B cell (primary cell): ENCODE measurements at regions not wholly inside any gene's neighbourhood (a gene's known extent, or its start where the extent isn't known, plus 50 kb on each side); places are given as distances from the start of the nearest gene placed in this dataset.

Experiments used
- ATAC-seq: fragments of 200-7000 bp; cut with Tn5 transposase; one replicate; pipeline ENCODE4 v1.10.0; 2021; ENCODE audit warnings: low read depth, mild to moderate bottlenecking, moderate number of reproducible peaks, moderate library complexity
- CTCF ChIA-PET: fragments of 350-600 bp; sonication (Branson Sonifier 250); formaldehyde crosslinking; loops from one replicate; lab custom pipeline; 2021; ENCODE audit warnings: antibody characterized with exemption, inconsistent platforms; lab: Charles Lee
- POLR2A ChIA-PET: fragments of 350-600 bp; sonication (Branson Sonifier 250); formaldehyde crosslinking; loops from one replicate; lab custom pipeline; 2021; ENCODE audit warnings: antibody characterized with exemption; lab: Charles Lee
- DNase-seq: peaks from one replicate; pipeline ENCODE4 v3.0.0; 2013
- H2AFZ ChIP-seq: 2 replicates; pipeline ENCODE4 v1.6.1; 2012; ENCODE audit warnings: mild to moderate bottlenecking, low read depth, low read length; ENCODE audit not compliant: insufficient read depth, poor library complexity, severe bottlenecking
- H3K27ac ChIP-seq, 2 donors: 1 replicate in 1 of 2; 2 replicates in 1 of 2; pipeline ENCODE4 v1.5.1; 2012 to 2013; ENCODE audit warnings: low read length in 2 of 2, mild to moderate bottlenecking in 2 of 2, moderate library complexity in 1 of 2
- H3K27me3 ChIP-seq, 4 experiments: fragments of 200-600 bp in 1 of 4; sonication (generic) in 1 of 4; replicated peaks in 1 of 4; 1 replicate in 2 of 4; 2 replicates in 2 of 4; pipeline versions ENCODE4 v1.6.1 to v1.7.0; 2013 to 2016; ENCODE audit warnings: low read length in 3 of 4, mild to moderate bottlenecking in 2 of 4, mixed read lengths in 1 of 4, moderate library complexity in 1 of 4; ENCODE audit not compliant: insufficient read depth in 4 of 4, control insufficient read depth in 3 of 4; ENCODE audit errors: control extremely low read depth in 1 of 4
- H3K36me3 ChIP-seq, 2 experiments: replicated peaks in 1 of 2; 1 replicate in 1 of 2; 2 replicates in 1 of 2; pipeline versions ENCODE4 v1.6.1 to v1.7.1; 2013; ENCODE audit warnings: low read length in 1 of 2; ENCODE audit not compliant: insufficient read depth in 2 of 2, control insufficient read depth in 1 of 2; ENCODE audit errors: control extremely low read depth in 1 of 2, extremely low read depth in 1 of 2
- H3K4me1 ChIP-seq, 2 donors: fragments of 200-600 bp in 1 of 2; sonication (generic) in 1 of 2; 1 replicate in 1 of 2; 2 replicates in 1 of 2; pipeline versions ENCODE4 v1.5.1 to v1.6.1; 2013 to 2017; ENCODE audit warnings: low read length in 2 of 2; ENCODE audit not compliant: control insufficient read depth in 2 of 2, insufficient read depth in 2 of 2
- H3K4me2 ChIP-seq: replicated peaks from 2 replicates; pipeline ENCODE3; 2012; ENCODE audit warnings: mild to moderate bottlenecking, low read depth, low read length; ENCODE audit not compliant: poor library complexity, severe bottlenecking
- H3K4me3 ChIP-seq, 5 experiments: fragments of 200-600 bp in 1 of 5; sonication (generic) in 1 of 5; 1 replicate in 3 of 5; 2 replicates in 2 of 5; pipeline versions ENCODE4 v1.5.1 to v1.7.0; 2011 to 2016; ENCODE audit warnings: low read length in 4 of 5, mild to moderate bottlenecking in 4 of 5, low read depth in 2 of 5, control low read depth in 1 of 5, moderate library complexity in 1 of 5; ENCODE audit not compliant: insufficient read depth in 1 of 5; ENCODE audit errors: control extremely low read depth in 1 of 5, extremely low read depth in 1 of 5
- H3K79me2 ChIP-seq: fragments of 200-600 bp; sonication (generic); one replicate; pipeline ENCODE4 v1.6.0; 2016; ENCODE audit warnings: low read length; ENCODE audit not compliant: control insufficient read depth, insufficient read depth
- H3K9ac ChIP-seq: fragments of 200-600 bp; sonication (generic); 2 replicates; pipeline ENCODE4 v1.6.1; 2017; ENCODE audit warnings: mild to moderate bottlenecking, low read length, moderate library complexity
- H3K9me3 ChIP-seq, 3 donors: one replicate each; pipeline versions ENCODE4 v1.6.1 to v1.7.1; 2013; ENCODE audit warnings: low read length in 2 of 3; ENCODE audit not compliant: control insufficient read depth in 2 of 3, insufficient read depth in 1 of 3; ENCODE audit errors: control extremely low read depth in 1 of 3
- H4K20me1 ChIP-seq: 2 replicates; pipeline ENCODE4 v1.6.0; 2012; ENCODE audit warnings: mild to moderate bottlenecking, low read length; ENCODE audit not compliant: insufficient read depth, control insufficient read depth, poor library complexity, severe bottlenecking
- H3K27ac Mint-ChIP-seq: one replicate; pipeline ENCODE4 v1.8.0; 2021; ENCODE audit warnings: mixed read lengths
- H3K27me3 Mint-ChIP-seq: one replicate; pipeline ENCODE4 v1.8.0; 2021; ENCODE audit warnings: mixed read lengths
- H3K4me1 Mint-ChIP-seq: one replicate; pipeline ENCODE4 v1.8.0; 2021; ENCODE audit warnings: mixed read lengths
- H3K4me3 Mint-ChIP-seq: one replicate; pipeline ENCODE4 v1.8.0; 2021; ENCODE audit warnings: mixed read lengths
- H3K9me3 Mint-ChIP-seq: one replicate; pipeline ENCODE4 v1.8.0; 2022; ENCODE audit warnings: mixed read lengths; ENCODE audit not compliant: insufficient read depth
- CTCF ChIP-seq: fragments of 200-600 bp; IDR thresholded peaks from one replicate; pipeline ENCODE4 v1.8.0; 2022; ENCODE audit warnings: antibody characterized with exemption, mild to moderate bottlenecking
- EZH2 ChIP-seq: IDR thresholded peaks from 2 replicates; pipeline ENCODE4 v1.6.1; 2012; ENCODE audit warnings: borderline replicate concordance, low read depth, mild to moderate bottlenecking, moderate library complexity, low read length; ENCODE audit not compliant: insufficient read depth, poor library complexity, severe bottlenecking
- WGBS: methylation state at CpG from one replicate; pipeline ENCODE4 v1.1.5; 2013; ENCODE audit warnings: missing lambda C conversion rate; ENCODE audit not compliant: insufficient coverage; 5-methylcytosine and 5-hydroxymethylcytosine counted together
- intact Hi-C: fragments of 100-400 bp; cut with micrococcal nuclease; formaldehyde crosslinking; loops from one replicate; pipeline ENCODE4 v1.10.0; 2022

- no peaks in the 10 kb centered on the region for H3K4me1 ChIP-seq
- H3K27ac Mint-ChIP-seq = no peak overlapping the region
- ChIA-PET CTCF (no interaction called here), POLR2A (no interaction called here)
- H4K20me1 ChIP-seq = no peaks in the 10 kb centered on the region
- ATAC-seq (no peak), DNase-seq (no peak)
- no peaks in the 10 kb centered on the region for H3K79me2 ChIP-seq
- H3K4me2 ChIP-seq = no peak overlapping the region
- peaks cover 12% of the 10 kb centered on the region for H3K27me3 Mint-ChIP-seq
- no peak overlapping the region for H2AFZ ChIP-seq
- H3K9ac ChIP-seq = no peak overlapping the region
- intact Hi-C loops = no loop called here
- TF ChIP-seq CTCF (no peak), EZH2 (no peak)
- H3K4me1 Mint-ChIP-seq = no peaks in the 10 kb centered on the region
- H3K4me3 Mint-ChIP-seq = no peak overlapping the region
- no peaks in the 10 kb centered on the region for H3K9me3 Mint-ChIP-seq
- WGBS = 89% methylated on average over 21 of the region's 21 CpGs
- no peaks in the 10 kb centered on the region for H3K27me3 ChIP-seq
- H3K27ac ChIP-seq = no peak overlapping the region
- peaks cover 0 to 16% (median 0%) of the 10 kb centered on the region in 3 donors for H3K9me3 ChIP-seq
- no peaks in the 10 kb centered on the region for H3K36me3 ChIP-seq
- H3K4me3 ChIP-seq = no peak overlapping the region
Measured at GRCh38 chr10:131683281-131683861, 217.4 kb upstream of the PPP2R2D start.

- Mint-ChIP-seq H3K4me1 (no peaks in the 10 kb centered on the region), H3K27me3 (peaks cover 12% of the 10 kb centered on the region), H3K27ac (no peak overlapping the region), H3K9me3 (no peaks in the 10 kb centered on the region), H3K4me3 (no peak overlapping the region)
- intact Hi-C loops = no loop called here
- WGBS = 92% methylated on average over 11 of the region's 12 CpGs
- Histone ChIP-seq H3K79me2 (no peaks in the 10 kb centered on the region), H3K27me3 (no peaks in the 10 kb centered on the region), H3K4me2 (no peak overlapping the region), H4K20me1 (no peaks in the 10 kb centered on the region), H3K4me3 (no peak overlapping the region), H3K36me3 (no peaks in the 10 kb centered on the region), H3K9me3 (peaks cover 0 to 16% (median 0%) of the 10 kb centered on the region in 3 donors), H3K9ac (no peak overlapping the region), H3K4me1 (no peaks in the 10 kb centered on the region), H3K27ac (no peak overlapping the region), H2AFZ (no peak overlapping the region)
- DNase-seq = no peak
- CTCF ChIA-PET = no interaction called here
- POLR2A ChIA-PET = no interaction called here
- no peak for ATAC-seq
- TF ChIP-seq CTCF (no peak), EZH2 (no peak)
Measured at GRCh38 chr10:131683941-131684340, 216.9 kb upstream of the PPP2R2D start.
